Iris pigment epithelial cell (primary cell): ENCODE measurements at regions not wholly inside any gene's neighbourhood (a gene's known extent, or its start where the extent isn't known, plus 50 kb on each side); places are given as distances from the start of the nearest gene placed in this dataset.

Experiments used
- DNase-seq: peaks from one replicate; pipeline ENCODE4 v3.0.0-alpha.2; 2011; ENCODE audit warnings: low read depth

GRCh38 chr1:81577004-81577697, 223.6 kb upstream of the ADGRL2 start:
- no peak for DNase-seq

- DNase-seq, result no peak
Measured at GRCh38 chr1:81574408-81574807, 226.3 kb upstream of the ADGRL2 start.

GRCh38 chr1:81573458-81573857, 227.3 kb upstream of the ADGRL2 start:
- no peak for DNase-seq

GRCh38 chr1:81571946-81572345, 228.8 kb upstream of the ADGRL2 start:
- no peak for DNase-seq

- no peak for DNase-seq
Measured at GRCh38 chr1:81569761-81570160, 231.0 kb upstream of the ADGRL2 start.

GRCh38 chr1:81563632-81564031, 237.1 kb upstream of the ADGRL2 start:
- DNase-seq, result no peak

GRCh38 chr1:81562934-81563333, 237.8 kb upstream of the ADGRL2 start:
- no peak for DNase-seq

GRCh38 chr1:81560629-81561028, 240.1 kb upstream of the ADGRL2 start:
- DNase-seq, result no peak

- peak; percentile 10 for DNase-seq
Measured at GRCh38 chr1:81559662-81560350, 240.9 kb upstream of the ADGRL2 start.

GRCh38 chr1:81558291-81559076, 242.2 kb upstream of the ADGRL2 start:
- DNase-seq, result peak; percentile 51

GRCh38 chr1:81556968-81557367, 243.8 kb upstream of the ADGRL2 start:
- no peak for DNase-seq

- DNase-seq, result no peak
Measured at GRCh38 chr1:81554534-81554933, 246.2 kb upstream of the ADGRL2 start.

- no peak for DNase-seq
Measured at GRCh38 chr1:81554108-81554507, 246.6 kb upstream of the ADGRL2 start.

GRCh38 chr1:81553503-81553902, 247.2 kb upstream of the ADGRL2 start:
- no peak for DNase-seq

- DNase-seq, result no peak
Measured at GRCh38 chr1:81551946-81552345, 248.8 kb upstream of the ADGRL2 start.

- no peak for DNase-seq
Measured at GRCh38 chr1:81550753-81551152, 250.0 kb upstream of the ADGRL2 start.

- peak; percentile 57 for DNase-seq
Measured at GRCh38 chr1:81549588-81550127, 251.1 kb upstream of the ADGRL2 start.

GRCh38 chr1:81548918-81549587, 251.7 kb upstream of the ADGRL2 start:
- no peak for DNase-seq

- no peak for DNase-seq
Measured at GRCh38 chr1:81547912-81548303, 252.8 kb upstream of the ADGRL2 start.

GRCh38 chr1:81547261-81547911, 253.3 kb upstream of the ADGRL2 start:
- no peak for DNase-seq

GRCh38 chr1:81545734-81546133, 255.0 kb upstream of the ADGRL2 start:
- DNase-seq, result no peak

- DNase-seq, result no peak
Measured at GRCh38 chr1:81543764-81544163, 257.0 kb upstream of the ADGRL2 start.
